GM18520 (cell line): ENCODE measurements at regions not wholly inside any gene's neighbourhood (a gene's known extent, or its start where the extent isn't known, plus 50 kb on each side); places are given as distances from the start of the nearest gene placed in this dataset.
"Not testable (repeated sequence)": the region's sequence is repeated elsewhere in the genome, so short reads cannot be mapped to it uniquely, and the experiment has no call there.

Experiments
- ATAC-seq: cut with Tn5 transposase; IDR thresholded peaks from one replicate; pipeline ENCODE4 v1.9.1; 2021; ENCODE audit not compliant: unreplicated experiment

DNA sequence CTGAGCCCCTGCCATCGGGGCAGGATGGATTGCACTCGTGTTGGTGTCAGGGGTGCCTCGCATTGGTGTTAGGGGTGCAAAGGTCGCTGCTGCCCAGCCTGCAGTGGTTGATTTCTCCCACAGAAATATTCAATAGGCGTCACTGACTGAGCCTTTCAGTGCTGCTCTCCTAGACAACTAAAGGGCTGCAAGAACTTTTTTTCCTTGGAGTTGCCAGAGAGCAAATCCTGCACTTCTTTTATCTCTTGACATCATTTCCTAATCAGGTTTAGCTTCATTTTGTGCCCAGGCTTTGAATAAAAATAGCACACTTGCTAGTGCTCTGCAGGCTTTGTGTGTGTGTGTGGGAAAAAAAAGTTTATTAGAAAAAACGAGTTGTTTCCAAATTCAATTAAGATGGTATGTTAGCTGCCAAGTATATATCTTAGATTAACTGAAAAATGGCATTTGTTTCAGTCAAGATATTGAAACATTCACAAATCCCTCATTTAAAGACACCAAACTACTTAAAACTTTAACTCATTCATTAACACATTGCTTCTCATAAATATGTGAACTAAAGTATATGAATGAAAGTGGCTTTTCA is 125.6 kb downstream of the SOCS6 start:
- no peak for ATAC-seq

DNA sequence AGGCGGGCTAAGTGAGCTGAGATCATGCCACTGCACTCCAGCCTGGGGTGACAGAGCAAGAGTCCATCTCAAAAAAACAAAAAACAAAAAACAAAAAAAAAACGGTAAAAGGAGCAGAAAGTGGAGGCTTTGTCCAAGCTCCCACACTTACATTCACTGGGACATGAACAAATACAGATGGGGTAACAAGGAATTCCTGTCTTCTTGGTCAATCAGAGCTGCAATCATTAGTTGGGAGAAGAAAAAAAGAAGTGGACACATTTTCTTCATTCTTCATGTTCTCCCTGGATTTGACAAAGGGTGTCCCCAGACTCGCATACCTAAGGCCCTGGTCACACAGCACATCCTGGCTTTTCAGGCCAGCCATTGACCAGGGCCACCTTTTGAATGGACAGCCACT is 124.6 kb downstream of the SOCS6 start:
- ATAC-seq, result no peak

DNA sequence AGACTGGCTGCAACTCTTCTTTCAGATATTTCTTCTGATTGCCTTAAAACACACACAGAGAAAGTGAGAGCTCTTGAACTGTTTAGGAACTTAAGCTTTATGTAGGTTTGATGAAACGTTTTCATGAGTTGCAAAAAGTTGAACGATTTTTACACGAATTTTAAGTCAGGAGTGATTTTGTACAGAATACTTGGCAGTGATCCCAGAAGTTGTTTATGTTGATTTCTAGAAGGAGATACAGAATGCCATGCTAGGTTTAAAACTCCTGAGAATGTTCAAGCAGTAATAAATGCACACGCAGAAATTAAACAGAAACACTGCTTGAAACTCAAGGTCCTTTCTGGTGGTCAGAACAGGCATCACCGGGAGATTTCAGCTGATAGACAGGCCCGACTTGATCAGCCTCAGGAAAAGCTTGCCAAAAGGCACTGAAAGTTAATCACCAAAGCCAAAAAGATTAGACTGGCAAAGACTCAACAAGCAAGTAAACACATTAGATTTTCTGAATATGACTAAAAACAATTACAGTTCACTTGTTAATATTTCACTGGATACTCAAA is 123.1 kb downstream of the SOCS6 start:
- no peak for ATAC-seq

GRCh38 chr18:70411307-70411706 is 122.5 kb downstream of the SOCS6 start:
- no peak for ATAC-seq

GRCh38 chr18:70405052-70405451 is 116.2 kb downstream of the SOCS6 start:
- no peak for ATAC-seq

- no peak for ATAC-seq
These were observed 111.6 kb downstream of the SOCS6 start for GRCh38 chr18:70400476-70400875.

DNA sequence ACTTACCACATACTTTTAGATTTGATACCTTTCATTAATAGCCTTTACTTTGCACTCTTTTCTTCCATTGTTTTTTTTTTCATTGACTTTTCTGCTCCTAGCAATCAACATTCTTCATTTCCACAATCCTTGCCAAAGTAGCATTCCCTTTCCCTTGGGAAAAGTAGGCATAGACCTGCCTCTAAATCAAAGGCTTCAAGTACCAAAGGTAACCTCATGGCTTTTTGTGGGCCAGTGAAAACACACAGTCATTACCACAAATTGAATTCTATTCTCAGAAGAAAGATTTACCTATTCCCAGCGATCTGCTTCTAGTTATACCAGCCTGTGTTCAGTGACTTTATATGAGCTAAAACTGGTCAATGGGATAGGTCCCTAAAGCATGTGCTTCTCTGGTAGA is 109.2 kb downstream of the SOCS6 start:
- ATAC-seq, result no peak

DNA sequence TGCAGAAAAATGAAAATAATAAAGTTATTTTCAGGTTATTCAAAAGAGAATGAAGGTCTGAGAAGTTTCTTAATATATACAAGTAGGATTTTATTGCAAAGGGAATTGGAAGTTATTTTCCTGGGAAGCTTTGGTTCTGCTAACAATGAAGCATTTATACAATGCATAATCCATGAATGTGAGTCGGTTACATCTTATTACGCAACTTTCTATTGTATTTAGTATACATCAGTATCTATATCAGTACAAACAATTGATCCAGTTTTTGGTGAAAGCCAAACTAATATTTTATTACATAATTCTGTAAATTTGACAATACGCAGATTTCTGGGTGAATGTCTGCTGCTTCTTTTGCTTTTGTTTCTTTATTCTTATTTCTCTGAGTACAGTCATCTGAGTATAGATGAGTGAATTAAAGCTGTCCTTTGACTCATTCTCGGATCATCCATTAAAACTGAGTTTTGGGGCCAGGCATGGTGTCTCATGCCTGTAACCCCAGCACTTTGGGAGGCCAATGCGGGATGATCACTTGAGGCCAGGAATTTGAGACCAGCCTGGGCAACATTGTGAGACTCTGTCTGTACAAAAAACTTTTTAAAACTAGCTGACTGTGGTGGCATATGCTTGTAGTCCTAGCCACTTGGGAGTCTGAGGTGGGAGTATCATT is 108.5 kb downstream of the SOCS6 start:
- no peak for ATAC-seq

GRCh38 chr18:70395771-70396170 is 106.9 kb downstream of the SOCS6 start:
- ATAC-seq, result not testable (repeated sequence)

GRCh38 chr18:70394672-70395071 is 105.8 kb downstream of the SOCS6 start:
- no peak for ATAC-seq

GRCh38 chr18:70390371-70391090 is 101.7 kb downstream of the SOCS6 start:
- ATAC-seq, result no peak

- ATAC-seq, result not testable (repeated sequence)
These were observed 100.2 kb downstream of the SOCS6 start for GRCh38 chr18:70389036-70389435.

- no peak for ATAC-seq
These were observed 98.2 kb downstream of the SOCS6 start for GRCh38 chr18:70387027-70387426.

DNA sequence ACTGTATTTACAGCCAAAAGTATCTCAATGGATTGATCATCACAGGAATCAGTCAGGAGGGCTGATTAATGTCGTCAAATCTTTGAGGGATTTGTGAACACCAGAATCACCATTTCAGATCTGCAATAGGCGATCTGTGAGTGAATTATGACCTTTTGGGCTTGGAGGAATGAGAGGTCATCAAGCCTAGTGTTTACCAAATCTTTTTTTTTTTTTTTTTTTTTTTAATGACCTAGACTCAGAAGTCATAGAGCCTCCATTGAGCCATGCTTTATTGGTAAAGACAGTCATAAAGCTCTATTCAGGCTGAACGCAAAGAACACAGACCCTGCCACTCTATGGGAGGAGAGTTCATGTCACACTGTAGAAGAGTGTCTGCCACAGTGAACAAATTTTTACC is 97.7 kb downstream of the SOCS6 start:
- no peak for ATAC-seq

DNA sequence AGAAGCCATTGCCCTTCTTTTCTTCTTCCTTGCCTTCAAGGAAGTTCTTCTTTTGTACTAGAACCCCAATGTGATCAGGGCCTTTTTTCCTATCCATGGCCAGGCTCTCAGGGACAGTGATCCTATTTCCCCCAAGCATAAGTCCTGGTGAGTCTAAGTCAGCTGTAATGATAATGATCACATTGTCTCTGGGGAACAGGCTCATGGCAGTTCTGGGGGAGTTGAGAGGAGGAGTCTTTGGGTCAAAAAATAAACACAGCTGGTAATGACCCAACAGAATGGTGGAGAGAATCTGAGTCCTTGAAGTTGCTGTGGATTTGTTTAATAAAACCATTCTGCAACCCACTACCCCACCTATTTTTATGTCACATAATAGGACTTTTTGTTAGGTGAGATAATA is 96.6 kb downstream of the SOCS6 start:
- no peak for ATAC-seq

DNA sequence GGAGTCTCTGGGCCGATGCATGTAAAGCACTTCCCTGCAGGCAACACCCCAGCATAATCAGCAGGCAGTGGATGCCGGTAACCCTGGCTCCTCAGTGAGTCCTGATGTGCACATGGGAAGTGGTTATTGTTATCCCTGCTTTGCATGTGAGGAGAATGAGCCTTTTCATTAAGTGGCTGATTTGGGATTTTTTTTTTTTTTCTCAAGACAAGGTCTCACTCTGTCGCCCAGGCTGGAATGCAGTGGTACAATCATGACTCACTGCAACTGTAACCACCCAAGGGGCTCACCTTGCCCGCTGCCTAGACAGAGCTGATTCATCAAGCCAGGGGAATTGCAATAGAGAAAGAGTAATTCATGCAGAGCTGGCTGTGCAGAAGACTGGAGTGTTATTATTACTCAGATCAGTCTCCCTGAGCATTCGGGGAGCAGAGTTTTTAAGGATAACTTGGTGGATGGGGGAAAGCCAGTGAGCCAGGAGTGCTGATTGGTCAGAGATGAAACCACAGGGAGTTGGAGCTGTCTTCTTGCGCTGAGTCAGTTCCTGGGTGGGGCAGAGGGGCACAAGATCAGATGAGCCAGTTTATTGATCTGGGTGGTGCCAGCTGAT is 95.4 kb downstream of the SOCS6 start:
- no peak for ATAC-seq

DNA sequence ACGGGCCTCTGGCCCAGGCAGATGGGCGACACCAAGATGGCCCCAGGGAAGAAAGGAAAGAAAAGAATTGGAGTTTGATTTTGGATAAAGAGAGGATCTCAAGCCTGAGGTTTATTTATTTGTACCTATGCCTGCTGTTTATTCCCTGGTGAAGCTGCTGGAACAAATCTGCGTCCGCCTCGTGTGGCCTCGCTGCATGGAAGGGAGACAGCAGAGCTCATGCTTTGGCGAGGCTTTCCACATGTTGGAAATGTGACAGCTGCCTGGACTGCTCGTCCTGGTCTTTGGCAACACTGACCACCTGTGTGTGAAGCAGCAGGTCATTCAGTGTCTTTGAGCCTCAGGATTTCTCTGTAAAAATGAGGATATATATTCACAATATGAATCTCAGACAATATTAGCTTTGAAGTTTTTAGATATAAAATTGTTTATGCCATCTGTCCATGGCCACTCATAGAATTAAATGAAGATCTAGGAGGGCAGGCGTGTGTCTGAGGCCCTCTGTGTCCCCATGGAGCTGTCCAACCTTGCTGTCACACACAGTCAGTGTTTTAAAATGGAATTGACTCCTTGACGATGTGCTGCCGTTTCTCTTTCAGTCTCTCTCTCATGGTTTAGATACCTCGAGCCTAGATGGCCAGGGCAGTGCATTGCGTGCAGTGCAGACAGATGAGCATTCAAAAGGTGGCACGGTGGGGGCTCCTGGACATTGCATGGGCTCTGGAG is 94.3 kb downstream of the SOCS6 start:
- ATAC-seq, result no peak

DNA sequence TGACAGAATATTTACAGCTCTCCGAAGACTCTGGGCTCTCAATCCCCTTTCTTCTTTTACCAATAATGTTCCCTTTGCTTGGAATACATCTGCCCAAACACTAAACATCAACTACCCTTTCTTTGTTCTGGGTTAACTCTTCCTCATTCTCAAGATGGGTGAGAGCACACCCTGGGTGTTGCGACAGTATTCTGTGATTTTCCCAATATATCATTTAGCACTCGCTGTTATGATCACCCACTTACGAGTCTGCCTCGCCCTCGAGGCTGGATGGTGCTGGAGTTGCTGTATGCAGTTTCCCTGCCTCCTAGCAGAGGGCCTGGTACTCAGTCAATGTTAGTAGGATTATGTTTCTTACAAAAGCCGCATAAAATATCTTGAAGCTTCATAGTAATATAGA is 93.2 kb downstream of the SOCS6 start:
- no peak for ATAC-seq

DNA sequence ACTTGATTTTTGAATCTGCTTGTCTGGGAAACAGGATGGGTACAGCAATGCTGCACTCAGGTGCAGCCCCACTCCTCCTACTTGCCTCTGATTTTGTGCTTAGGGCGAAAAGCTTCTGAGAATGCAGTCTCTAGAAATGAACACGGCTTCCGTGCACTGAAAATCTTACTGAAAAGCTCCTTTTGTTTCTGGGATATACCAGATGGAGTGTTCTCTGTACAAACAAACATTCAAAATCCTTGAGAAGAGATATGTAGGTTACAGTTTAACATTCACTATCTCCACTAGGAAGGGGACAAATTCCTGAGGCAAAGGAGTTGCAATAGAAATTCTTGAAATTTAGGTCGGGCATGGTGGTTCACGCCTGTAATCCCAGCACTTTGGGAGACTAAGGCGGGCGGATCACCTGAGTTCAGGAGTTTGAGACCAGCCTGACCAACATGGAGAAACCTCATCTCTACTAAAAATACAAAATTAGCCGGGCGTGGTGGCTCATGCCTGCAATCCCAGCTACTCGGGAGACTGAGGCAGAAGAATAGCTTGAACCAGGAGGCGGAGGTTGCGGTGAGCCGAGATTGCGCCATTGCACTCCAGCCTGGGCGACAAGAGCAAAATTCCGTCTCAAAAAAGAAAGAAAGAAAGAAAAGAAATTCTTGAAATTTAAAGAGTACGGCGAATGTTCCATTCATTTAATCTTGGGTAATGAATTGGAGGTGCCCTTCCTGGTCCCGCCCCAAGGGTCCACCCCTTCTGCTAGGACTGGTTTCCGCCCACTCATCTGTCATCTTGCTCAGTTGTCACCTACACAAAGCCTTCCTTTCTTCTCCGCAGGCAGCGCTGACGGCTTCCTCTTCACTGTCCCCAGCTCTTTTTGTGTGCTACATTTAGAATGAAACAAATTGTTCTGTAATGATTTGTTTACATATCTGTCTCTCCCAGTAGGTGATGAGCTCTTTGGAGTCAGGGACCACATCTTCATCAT is 92.4 kb downstream of the SOCS6 start:
- no peak for ATAC-seq
